Endothelial cell of umbilical vein (primary cell): ENCODE measurements at regions not wholly inside any gene's neighbourhood (a gene's known extent, or its start where the extent isn't known, plus 50 kb on each side); places are given as distances from the start of the nearest gene placed in this dataset.

ENCODE experiments used
- BruUV-seq: library from RNA; stranded (reverse); fragments of 400-500 nt; replicated peaks from 2 replicates; lab custom pipeline; 2021; lab: Mats Ljungman, UMichigan
- CTCF ChIA-PET: fragments of 300-600, 350-600 bp; sonication (Branson Sonifier 250); formaldehyde crosslinking; loops from one replicate; lab custom pipeline; 2021; ENCODE audit warnings: antibody characterized with exemption, inconsistent platforms; lab: Charles Lee
- POLR2A ChIA-PET: fragments of 300-600, 350-600 bp; sonication (Branson Sonifier 250); formaldehyde crosslinking; loops from one replicate; lab custom pipeline; 2021; ENCODE audit warnings: antibody characterized with exemption, inconsistent platforms; lab: Charles Lee
- DNase-seq: peaks from one replicate; pipeline ENCODE4 v3.0.0-alpha.2; 2011; ENCODE audit warnings: low read depth, low spot score
- FAIRE-seq: peaks from 2 replicates; lab custom pipeline; 2011; peaks lifted over from hg19 to GRCh38; lab: Jason Lieb, UNC
- H2AFZ ChIP-seq: 2 replicates; pipeline ENCODE4 v1.6.0; 2012; ENCODE audit warnings: low read depth, low read length, control low read depth, inconsistent platforms
- H3K27ac ChIP-seq: 2 replicates; pipeline ENCODE4 v1.5.1; 2011; ENCODE audit warnings: low read depth, mild to moderate bottlenecking, control low read depth, low read length, moderate library complexity; ENCODE audit not compliant: insufficient read depth
- H3K27me3 ChIP-seq, 2 experiments: 2 replicates each; pipeline versions ENCODE4 v1.6.0 to v1.6.1; 2011; ENCODE audit warnings: low read length in 2 of 2, mixed read lengths in 1 of 2; ENCODE audit not compliant: control insufficient read depth in 2 of 2, insufficient read depth in 2 of 2
- H3K36me3 ChIP-seq, 2 experiments: 2 replicates in 1 of 2; 3 replicates in 1 of 2; pipeline ENCODE4 v1.5.1; 2011; ENCODE audit warnings: low read length in 2 of 2, mild to moderate bottlenecking in 1 of 2, moderate library complexity in 1 of 2; ENCODE audit not compliant: control insufficient read depth in 2 of 2, insufficient read depth in 2 of 2; ENCODE audit errors: extremely low read depth in 1 of 2
- H3K4me1 ChIP-seq: 3 replicates; pipeline ENCODE4 v1.5.1; 2011; ENCODE audit warnings: mild to moderate bottlenecking, low read length; ENCODE audit not compliant: control insufficient read depth, insufficient read depth; ENCODE audit errors: extremely low read depth
- H3K4me2 ChIP-seq: 2 replicates; pipeline ENCODE4 v1.6.1; 2011; ENCODE audit warnings: low read length, control low read depth, mixed read lengths; ENCODE audit not compliant: insufficient read depth
- H3K4me3 ChIP-seq, 3 experiments: fragments of 200-600 bp in 1 of 3; sonication (generic), shearing (Covaris generic) in 1 of 3; replicated peaks in 1 of 3; 2 replicates each; pipeline ENCODE4 v1.5.1; 2011 to 2016; ENCODE audit warnings: control low read depth in 3 of 3, low read length in 3 of 3, mild to moderate bottlenecking in 2 of 3, inconsistent platforms in 1 of 3, low read depth in 1 of 3, moderate library complexity in 1 of 3; ENCODE audit not compliant: insufficient read depth in 1 of 3
- H3K79me2 ChIP-seq: 2 replicates; pipeline ENCODE4 v1.6.0; 2012; ENCODE audit warnings: low read length, inconsistent platforms; ENCODE audit not compliant: control insufficient read depth, insufficient read depth
- H3K9ac ChIP-seq: replicated peaks from 2 replicates; pipeline ENCODE3; 2011; ENCODE audit warnings: low read length, control low read depth; ENCODE audit not compliant: insufficient read depth; ENCODE audit errors: extremely low read depth
- H3K9me1 ChIP-seq: replicated peaks from 3 replicates; pipeline ENCODE4 v1.6.0; 2011; ENCODE audit warnings: mild to moderate bottlenecking, low read length; ENCODE audit not compliant: control insufficient read depth, insufficient read depth; ENCODE audit errors: extremely low read depth
- H3K9me3 ChIP-seq: replicated peaks from 2 replicates; pipeline ENCODE4 v1.5.1; 2012; ENCODE audit warnings: low read length, inconsistent platforms; ENCODE audit not compliant: control insufficient read depth, insufficient read depth
- H4K20me1 ChIP-seq: replicated peaks from 2 replicates; pipeline ENCODE3; 2011; ENCODE audit warnings: mild to moderate bottlenecking, low read length; ENCODE audit not compliant: control insufficient read depth, insufficient read depth; ENCODE audit errors: extremely low read depth
- EZH2 ChIP-seq: IDR thresholded peaks from 2 replicates; pipeline ENCODE4 v1.6.1; 2012; ENCODE audit warnings: borderline replicate concordance, low read depth, mild to moderate bottlenecking, moderate library complexity, low read length, inconsistent platforms; ENCODE audit not compliant: severe bottlenecking
- FOS ChIP-seq: IDR thresholded peaks from 2 replicates; pipeline ENCODE4 v1.6.1; 2011; ENCODE audit warnings: mild to moderate bottlenecking, low read length, moderate library complexity, borderline replicate concordance; ENCODE audit not compliant: insufficient read depth
- GATA2 ChIP-seq: IDR thresholded peaks from 2 replicates; pipeline ENCODE4 v1.7.0; 2011; ENCODE audit warnings: low read depth, mild to moderate bottlenecking, moderate library complexity, mixed read lengths, low read length; ENCODE audit not compliant: insufficient read length, insufficient read depth
- JUN ChIP-seq: IDR thresholded peaks from 2 replicates; pipeline ENCODE4 v1.6.1; 2011; ENCODE audit warnings: borderline replicate concordance, low read depth; ENCODE audit not compliant: insufficient read length, insufficient read depth
- MYC ChIP-seq: IDR thresholded peaks from one replicate; pipeline ENCODE4 v1.6.1; 2011; ENCODE audit warnings: mild to moderate bottlenecking, low read depth, low read length
- POLR2A ChIP-seq: IDR thresholded peaks from 2 replicates; pipeline ENCODE4 v1.6.1; 2012; ENCODE audit warnings: low read depth, mild to moderate bottlenecking, control low read depth, low read length
- POLR2AphosphoS5 ChIP-seq: IDR thresholded peaks from 2 replicates; pipeline ENCODE4 v1.6.1; 2012; ENCODE audit warnings: low read depth, mild to moderate bottlenecking, control low read depth, low read length, moderate library complexity; ENCODE audit not compliant: insufficient read depth
- dilution Hi-C: fragments of 300-500 bp; cut with MboI; formaldehyde crosslinking; loops from one replicate; pipeline ENCODE4 v1.15.0; 2019; ENCODE audit warnings: low sequenced_read_pairs; ENCODE audit not compliant: extremely low pct_ligation_motif_present
- intact Hi-C: fragments of 100-400 bp; cut with micrococcal nuclease; formaldehyde crosslinking; loops from one replicate; pipeline ENCODE4 v1.10.0; 2022
- TF ChIP-seq, protein P1 (sequence below), 2 donors: IDR thresholded peaks; 1 replicate in 1 of 2; 2 replicates in 1 of 2; pipeline ENCODE4 v1.5.1; 2011; ENCODE audit warnings: low read length in 2 of 2, mild to moderate bottlenecking in 2 of 2, moderate library complexity in 2 of 2, control low read depth in 1 of 2, inconsistent platforms in 1 of 2, low read depth in 1 of 2; ENCODE audit not compliant: insufficient read depth in 1 of 2; ENCODE audit errors: extremely low read depth in 1 of 2
- TF ChIP-seq, protein P2 (sequence below): IDR thresholded peaks from 2 replicates; pipeline ENCODE4 v1.6.1; 2011; ENCODE audit not compliant: insufficient read depth, insufficient read length

DNA sequence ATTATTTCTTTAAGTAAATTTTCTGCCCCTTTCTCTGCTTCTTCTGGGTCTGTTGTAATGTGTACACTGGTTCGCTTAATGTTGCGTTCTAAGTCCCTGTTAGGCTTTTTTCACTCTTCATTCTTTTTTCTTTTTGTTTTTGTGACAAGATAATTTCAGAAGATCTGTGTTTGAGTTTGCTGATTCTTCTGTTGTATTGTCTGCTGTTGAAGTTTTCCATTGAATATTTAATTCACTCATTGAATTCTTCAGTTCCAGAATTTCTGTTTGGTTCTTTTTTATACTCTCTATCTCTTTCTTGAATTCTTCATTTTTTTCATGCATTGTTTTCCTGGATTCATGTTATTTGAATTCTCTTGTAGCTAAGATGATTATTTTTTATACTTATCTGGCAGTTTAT lies 66.3 kb upstream of the NUDT6 start:
- BruUV-seq: no TSS peak
- intact Hi-C loops: no loop called here
- Histone ChIP-seq H2AFZ (no peak overlapping the region), H3K9me3 (no peaks in the 10 kb centered on the region), H3K4me2 (no peak overlapping the region), H4K20me1 (no peaks in the 10 kb centered on the region), H3K9ac (no peak overlapping the region), H3K36me3 (no peaks in the 10 kb centered on the region), H3K27ac (no peak overlapping the region), H3K27me3 (no peaks in the 10 kb centered on the region), H3K79me2 (peaks cover 2% of the 10 kb centered on the region), H3K4me1 (no peaks in the 10 kb centered on the region), H3K4me3 (no peak overlapping the region), H3K9me1 (no peaks in the 10 kb centered on the region)
- TF ChIP-seq MYC (no peak), EZH2 (no peak), POLR2AphosphoS5 (no peak), JUN (no peak), POLR2A (no peak), GATA2 (no peak), FOS (no peak)
- TF ChIP-seq, protein P1, sequence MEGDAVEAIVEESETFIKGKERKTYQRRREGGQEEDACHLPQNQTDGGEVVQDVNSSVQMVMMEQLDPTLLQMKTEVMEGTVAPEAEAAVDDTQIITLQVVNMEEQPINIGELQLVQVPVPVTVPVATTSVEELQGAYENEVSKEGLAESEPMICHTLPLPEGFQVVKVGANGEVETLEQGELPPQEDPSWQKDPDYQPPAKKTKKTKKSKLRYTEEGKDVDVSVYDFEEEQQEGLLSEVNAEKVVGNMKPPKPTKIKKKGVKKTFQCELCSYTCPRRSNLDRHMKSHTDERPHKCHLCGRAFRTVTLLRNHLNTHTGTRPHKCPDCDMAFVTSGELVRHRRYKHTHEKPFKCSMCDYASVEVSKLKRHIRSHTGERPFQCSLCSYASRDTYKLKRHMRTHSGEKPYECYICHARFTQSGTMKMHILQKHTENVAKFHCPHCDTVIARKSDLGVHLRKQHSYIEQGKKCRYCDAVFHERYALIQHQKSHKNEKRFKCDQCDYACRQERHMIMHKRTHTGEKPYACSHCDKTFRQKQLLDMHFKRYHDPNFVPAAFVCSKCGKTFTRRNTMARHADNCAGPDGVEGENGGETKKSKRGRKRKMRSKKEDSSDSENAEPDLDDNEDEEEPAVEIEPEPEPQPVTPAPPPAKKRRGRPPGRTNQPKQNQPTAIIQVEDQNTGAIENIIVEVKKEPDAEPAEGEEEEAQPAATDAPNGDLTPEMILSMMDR (IDR thresholded peaks at IDR 0.05; ENCODE audit: extremely low read depth in 1 of 2, insufficient read depth in 1 of 2, low read depth in 1 of 2, low read length in 2 of 2): no peak
- TF ChIP-seq, protein P2, sequence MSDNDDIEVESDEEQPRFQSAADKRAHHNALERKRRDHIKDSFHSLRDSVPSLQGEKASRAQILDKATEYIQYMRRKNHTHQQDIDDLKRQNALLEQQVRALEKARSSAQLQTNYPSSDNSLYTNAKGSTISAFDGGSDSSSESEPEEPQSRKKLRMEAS: no peak
- dilution Hi-C loops: no loop called here
- CTCF ChIA-PET: no interaction called here
- FAIRE-seq (no peak), DNase-seq (no peak)
- POLR2A ChIA-PET: no interaction called here
